ENCODE measurements at regions not wholly inside any gene's neighbourhood (a gene's known extent, or its start where the extent isn't known, plus 50 kb on each side); places are given as distances from the start of the nearest gene placed in this dataset.

GRCh38 chr7:119969763-119970162 is 303.2 kb upstream of the KCND2 start:
- Histone ChIP-seq H3K9ac (ENCODE audit: low read length) (no peak overlapping the region), H3K36me3 (ENCODE audit: insufficient read depth, low read length) (no peaks in the 10 kb centered on the region), H3F3A (ENCODE audit: insufficient read depth, low read length, poor library complexity, severe bottlenecking) (no peaks in the 10 kb centered on the region), H2AFZ (ENCODE audit: low read depth, low read length) (no peak overlapping the region), H3K79me2 (replicated peaks; ENCODE audit: insufficient read depth, low read length) (no peaks in the 10 kb centered on the region), H4K20me1 (ENCODE audit: insufficient read depth) (no peaks in the 10 kb centered on the region), H3K9me3 (ENCODE audit: low read length) (no peaks in the 10 kb centered on the region), H3K27ac (ENCODE audit: low read length) (no peak overlapping the region), H3K9me2 (ENCODE audit: insufficient read depth, low read length) (no peaks in the 10 kb centered on the region), H3K4me2 (ENCODE audit: low read length) (no peak overlapping the region), H3K27me3 (ENCODE audit: insufficient read depth, low read depth, low read length) (no peaks in the 10 kb centered on the region), H3K4me3 (ENCODE audit: low read length) (no peak overlapping the region)
- TF ChIP-seq CTCF (IDR thresholded peaks at IDR 0.05; ENCODE audit: poor library complexity, severe bottlenecking) = no peak
- TF ChIP-seq TAF1 (IDR thresholded peaks at IDR 0.05; ENCODE audit: low read depth) = no peak
- no peak for TF ChIP-seq EZH2 (IDR thresholded peaks at IDR 0.05; ENCODE audit: borderline replicate concordance, insufficient read depth, low read length, poor library complexity, severe bottlenecking)
- no peak for TF ChIP-seq MXI1 (conservative IDR thresholded peaks at IDR 0.05; ENCODE audit: poor library complexity, severe bottlenecking)
- TF ChIP-seq EP300 (conservative IDR thresholded peaks at IDR 0.05; ENCODE audit: poor library complexity, severe bottlenecking) = no peak
- TF ChIP-seq POLR2AphosphoS5 (IDR thresholded peaks at IDR 0.05) = no peak
- TF ChIP-seq RAD21 (conservative IDR thresholded peaks at IDR 0.05) = no peak
- TF ChIP-seq REST (IDR thresholded peaks at IDR 0.05; ENCODE audit: borderline replicate concordance) = no peak
- no peak for TF ChIP-seq SMC3 (conservative IDR thresholded peaks at IDR 0.05; ENCODE audit: poor library complexity)

- no peaks in the 10 kb centered on the region for H3K27me3 ChIP-seq (ENCODE audit: insufficient read depth, low read depth, low read length)
- no peaks in the 10 kb centered on the region for H3K9me2 ChIP-seq (ENCODE audit: insufficient read depth, low read length)
- H4K20me1 ChIP-seq (ENCODE audit: insufficient read depth) = no peaks in the 10 kb centered on the region
- no peaks in the 10 kb centered on the region for H3F3A ChIP-seq (ENCODE audit: insufficient read depth, low read length, poor library complexity, severe bottlenecking)
- H3K4me2 ChIP-seq (ENCODE audit: low read length) = no peak overlapping the region
- no peak overlapping the region for H2AFZ ChIP-seq (ENCODE audit: low read depth, low read length)
- no peaks in the 10 kb centered on the region for H3K9me3 ChIP-seq (ENCODE audit: low read length)
- H3K9ac ChIP-seq (ENCODE audit: low read length) = no peak overlapping the region
- no peak overlapping the region for H3K27ac ChIP-seq (ENCODE audit: low read length)
- H3K4me3 ChIP-seq (ENCODE audit: low read length) = no peak overlapping the region
- TF ChIP-seq REST (IDR thresholded peaks at IDR 0.05; ENCODE audit: borderline replicate concordance) (no peak), MXI1 (conservative IDR thresholded peaks at IDR 0.05; ENCODE audit: poor library complexity, severe bottlenecking) (no peak), EZH2 (IDR thresholded peaks at IDR 0.05; ENCODE audit: borderline replicate concordance, insufficient read depth, low read length, poor library complexity, severe bottlenecking) (no peak), POLR2AphosphoS5 (IDR thresholded peaks at IDR 0.05) (no peak), TAF1 (IDR thresholded peaks at IDR 0.05; ENCODE audit: low read depth) (no peak), EP300 (conservative IDR thresholded peaks at IDR 0.05; ENCODE audit: poor library complexity, severe bottlenecking) (no peak), CTCF (IDR thresholded peaks at IDR 0.05; ENCODE audit: poor library complexity, severe bottlenecking) (no peak), RAD21 (conservative IDR thresholded peaks at IDR 0.05) (no peak), SMC3 (conservative IDR thresholded peaks at IDR 0.05; ENCODE audit: poor library complexity) (no peak)
- H3K79me2 ChIP-seq (replicated peaks; ENCODE audit: insufficient read depth, low read length) = no peaks in the 10 kb centered on the region
- no peaks in the 10 kb centered on the region for H3K36me3 ChIP-seq (ENCODE audit: insufficient read depth, low read length)
Measured at GRCh38 chr7:119974972-119975371, 298.0 kb upstream of the KCND2 start.

Measured in neural cell (in vitro differentiated cells).